Adipose tissue (tissue), 3 donors: ENCODE measurements at regions not wholly inside any gene's neighbourhood (a gene's known extent, or its start where the extent isn't known, plus 50 kb on each side); places are given as distances from the start of the nearest gene placed in this dataset.
"Not testable (repeated sequence)": the region's sequence is repeated elsewhere in the genome, so short reads cannot be mapped to it uniquely, and the experiment has no call there.

Experiments
- H3K27ac ChIP-seq: one replicate; pipeline ENCODE4 v1.5.1; 2013; ENCODE audit warnings: low read depth, low read length
- WGBS, 3 donors: extraction: QIAGEN DNeasy Blood & Tissue Kit; methylation state at CpG; one replicate each; pipeline ENCODE4 v1.1.7; 2013; 5-methylcytosine and 5-hydroxymethylcytosine counted together
- donor health status: healthy with polysubstance abuse.
- donor health status: Bipolar disorder and iron deficiency.
- donor health status: healthy.

GRCh38 chr6:163756079-163756478 lies 341.6 kb downstream of the QKI start:
- H3K27ac ChIP-seq, result no peak overlapping the region
- 64 to 84% (median 78%) methylated on average over 4 of the region's 4 CpGs for WGBS, 3 donors

GRCh38 chr6:163754866-163755265 lies 340.3 kb downstream of the QKI start:
- WGBS, 3 donors, result 58 to 75% (median 67%) methylated on average over 5 of the region's 5 CpGs
- H3K27ac ChIP-seq, result no peak overlapping the region

DNA sequence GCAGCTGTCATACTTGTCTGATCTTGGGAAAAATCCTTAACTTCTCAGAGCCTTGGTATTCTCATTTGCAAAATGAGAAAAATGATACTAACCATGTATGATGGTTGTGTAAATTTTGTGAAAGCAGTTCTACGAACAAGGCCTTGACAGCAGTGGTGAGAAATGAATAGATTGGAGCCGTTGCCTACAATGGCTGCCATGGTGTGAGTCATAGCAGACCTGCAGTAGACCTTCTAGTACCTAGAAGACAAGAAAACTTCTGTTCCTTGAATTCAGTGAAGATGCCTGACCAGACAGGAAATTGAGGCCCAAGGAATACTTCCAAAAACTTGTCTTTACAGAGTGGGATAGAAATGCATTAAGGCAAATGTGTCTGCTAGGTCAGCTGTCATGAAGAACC lies 338.9 kb downstream of the QKI start:
- no peak overlapping the region for H3K27ac ChIP-seq
- 80 to 91% (median 84%) methylated on average over 2 of the region's 2 CpGs for WGBS, 3 donors

DNA sequence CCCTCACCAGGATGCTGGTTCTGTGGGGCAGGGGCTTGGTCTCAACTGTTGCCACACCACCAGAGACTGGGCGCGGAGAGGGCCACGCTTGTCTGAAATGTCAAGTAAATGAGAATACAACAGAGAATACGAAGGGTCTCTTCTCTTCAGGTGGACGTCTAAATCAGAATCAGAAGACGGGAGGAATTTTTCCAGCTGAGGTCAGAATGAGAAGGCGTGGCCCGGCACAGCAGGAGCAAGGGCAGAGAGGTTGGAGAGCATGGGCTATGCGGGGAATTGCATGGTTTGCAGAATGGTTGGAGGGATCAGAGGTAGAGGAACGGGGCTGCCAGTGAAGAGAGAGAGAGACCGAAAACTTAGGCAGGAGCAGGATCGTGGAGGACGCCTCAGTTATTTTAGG lies 337.9 kb downstream of the QKI start:
- WGBS, 3 donors, result 84 to 97% (median 95%) methylated on average over 13 of the region's 13 CpGs
- no peak overlapping the region for H3K27ac ChIP-seq

DNA sequence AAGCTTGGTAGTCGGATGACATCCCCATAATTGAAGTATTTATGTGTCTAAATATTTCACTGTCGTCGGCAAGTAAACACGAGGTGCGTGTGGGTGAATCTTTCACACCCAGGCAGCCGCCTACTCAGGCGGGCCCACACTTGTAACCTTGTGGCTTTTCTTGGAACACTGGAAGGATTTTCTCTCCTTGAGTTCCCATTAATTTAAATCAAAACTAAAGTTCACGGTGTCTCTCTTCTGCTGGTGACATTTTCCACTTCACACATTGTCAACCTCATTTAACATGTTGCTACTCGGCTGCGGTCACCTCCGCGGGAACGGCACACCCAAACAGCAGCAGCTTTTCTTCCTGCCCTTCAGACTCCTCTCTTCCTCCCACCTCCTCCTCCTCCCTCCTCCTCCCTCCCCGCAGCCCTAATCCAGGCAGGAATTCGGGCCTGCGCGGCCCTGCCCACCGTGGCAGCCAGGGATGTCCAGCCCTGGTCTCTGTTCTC lies 336.6 kb downstream of the QKI start:
- H3K27ac ChIP-seq, result no peak overlapping the region
- 42 to 51% (median 50%) methylated on average over 18 of the region's 18 CpGs for WGBS, 3 donors

DNA sequence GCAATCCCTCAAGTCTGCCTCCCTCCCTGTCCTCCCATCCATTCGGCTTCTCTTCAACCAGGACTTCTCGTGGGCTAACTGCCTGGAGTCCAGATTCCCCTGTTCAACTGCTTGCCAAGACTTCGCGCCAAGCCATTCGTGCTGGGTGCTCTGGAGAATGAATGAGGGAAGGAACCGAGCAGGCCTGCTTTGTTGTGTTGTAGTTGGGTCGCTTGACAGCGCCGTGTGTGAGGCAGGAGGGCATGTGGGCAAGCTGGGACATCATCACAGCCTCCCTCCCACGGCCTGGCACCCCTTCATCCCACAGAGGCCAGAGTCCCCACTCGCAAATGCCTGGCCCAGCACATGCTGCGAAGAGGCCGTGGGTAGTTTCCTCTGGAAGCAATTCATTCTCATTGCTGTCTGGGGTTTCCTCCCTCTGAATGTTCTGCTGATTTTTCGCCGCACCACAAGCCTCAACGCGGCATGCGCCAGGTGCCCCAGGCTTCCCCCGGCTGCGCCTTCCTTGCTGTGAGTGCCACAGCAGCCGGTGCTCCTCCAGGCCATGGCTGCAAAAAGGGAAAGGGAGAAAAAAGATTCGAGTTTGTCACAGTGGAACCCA lies 336.0 kb downstream of the QKI start:
- WGBS, 3 donors, result 57 to 71% (median 61%) methylated on average over 22 of the region's 22 CpGs
- no peak overlapping the region for H3K27ac ChIP-seq

DNA sequence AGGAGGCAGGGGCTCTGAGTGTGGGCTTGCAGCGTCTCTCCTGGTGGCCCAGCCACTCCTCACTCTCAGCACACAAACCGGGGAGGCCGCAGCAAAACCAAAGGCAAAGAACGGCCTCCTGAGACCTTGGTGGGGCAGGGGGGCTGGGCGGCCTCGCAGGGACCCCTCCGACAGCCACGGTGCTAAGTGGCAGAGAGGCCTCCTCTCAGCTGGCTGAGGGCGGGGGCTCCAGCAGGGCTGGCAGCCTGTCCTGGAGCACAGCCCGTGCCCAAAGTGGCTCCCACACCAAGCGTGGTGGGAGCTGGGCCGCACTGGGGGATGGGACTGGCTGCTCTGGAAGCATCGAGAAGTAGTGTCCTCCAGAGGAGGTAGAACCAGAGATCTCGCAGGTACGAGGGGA lies 334.4 kb downstream of the QKI start:
- 72 to 94% (median 94%) methylated on average over 15 of the region's 15 CpGs for WGBS, 3 donors
- H3K27ac ChIP-seq, result no peak overlapping the region

GRCh38 chr6:163748036-163748435 lies 333.5 kb downstream of the QKI start:
- WGBS, 3 donors, result 84 to 93% (median 93%) methylated on average over 9 of the region's 9 CpGs
- H3K27ac ChIP-seq, result no peak overlapping the region

DNA sequence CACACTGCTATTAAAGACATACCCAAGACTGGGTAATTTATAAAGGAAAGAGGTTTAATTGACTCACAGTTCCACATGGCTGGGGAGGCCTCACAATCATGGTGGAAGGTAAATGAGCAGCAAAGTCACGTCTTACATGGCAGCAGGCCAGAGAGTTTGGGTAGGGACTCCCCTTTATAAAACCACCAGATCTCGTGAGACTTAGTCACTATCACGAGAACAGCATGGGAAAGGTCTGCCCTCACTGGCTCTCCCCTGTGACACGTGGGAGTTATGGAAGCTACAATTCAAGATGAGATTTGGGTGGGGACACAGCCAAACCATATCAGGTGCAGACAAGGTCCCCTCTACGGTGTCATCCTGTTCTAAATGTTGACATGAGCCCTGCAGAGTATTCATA lies 332.5 kb downstream of the QKI start:
- WGBS, 3 donors, result 76 to 81% (median 78%) methylated on average over 5 of the region's 5 CpGs
- not testable (repeated sequence) for H3K27ac ChIP-seq

DNA sequence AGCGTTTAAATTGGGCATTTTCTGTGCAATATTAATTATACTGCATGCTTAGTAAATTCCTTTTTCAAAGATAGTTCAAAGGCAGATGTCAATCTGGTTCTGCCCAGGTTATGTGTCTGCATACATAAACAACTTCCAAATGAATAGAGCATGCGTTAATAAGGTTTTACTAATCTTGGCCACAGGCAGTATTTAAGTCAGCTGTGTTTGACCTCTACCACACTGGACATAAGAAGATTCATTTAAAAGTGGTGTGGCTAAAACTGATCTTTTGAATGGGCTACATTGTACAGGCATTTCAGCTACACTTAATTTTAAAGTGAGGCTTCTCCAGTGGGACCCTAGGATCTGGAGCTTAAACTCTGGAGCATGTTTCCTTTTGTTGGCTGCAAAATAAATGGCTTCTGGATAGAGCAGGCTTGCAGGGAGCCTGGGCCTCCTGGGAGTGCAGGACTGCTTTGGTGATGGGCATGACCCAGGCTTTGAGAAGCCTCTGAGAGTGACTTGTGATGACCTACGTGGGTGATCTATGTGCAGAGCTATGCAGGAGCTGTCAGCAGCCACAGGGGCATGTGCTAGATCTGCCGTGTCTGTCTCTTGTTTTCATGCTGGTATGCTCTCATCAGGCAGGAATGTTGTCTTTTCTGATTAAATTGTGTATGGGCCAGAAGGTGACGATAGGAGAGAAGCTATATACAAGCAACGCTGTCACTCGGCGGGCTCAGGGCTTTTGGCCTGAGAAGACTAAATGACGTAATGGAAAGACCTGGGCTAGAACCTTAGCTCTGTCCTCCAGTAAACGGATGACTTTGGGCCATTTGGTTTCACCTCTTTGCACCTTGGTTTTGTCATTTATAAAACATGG lies 331.2 kb downstream of the QKI start:
- 35 to 75% (median 66%) methylated on average over 10 of the region's 10 CpGs for WGBS, 3 donors
- no peak overlapping the region for H3K27ac ChIP-seq

DNA sequence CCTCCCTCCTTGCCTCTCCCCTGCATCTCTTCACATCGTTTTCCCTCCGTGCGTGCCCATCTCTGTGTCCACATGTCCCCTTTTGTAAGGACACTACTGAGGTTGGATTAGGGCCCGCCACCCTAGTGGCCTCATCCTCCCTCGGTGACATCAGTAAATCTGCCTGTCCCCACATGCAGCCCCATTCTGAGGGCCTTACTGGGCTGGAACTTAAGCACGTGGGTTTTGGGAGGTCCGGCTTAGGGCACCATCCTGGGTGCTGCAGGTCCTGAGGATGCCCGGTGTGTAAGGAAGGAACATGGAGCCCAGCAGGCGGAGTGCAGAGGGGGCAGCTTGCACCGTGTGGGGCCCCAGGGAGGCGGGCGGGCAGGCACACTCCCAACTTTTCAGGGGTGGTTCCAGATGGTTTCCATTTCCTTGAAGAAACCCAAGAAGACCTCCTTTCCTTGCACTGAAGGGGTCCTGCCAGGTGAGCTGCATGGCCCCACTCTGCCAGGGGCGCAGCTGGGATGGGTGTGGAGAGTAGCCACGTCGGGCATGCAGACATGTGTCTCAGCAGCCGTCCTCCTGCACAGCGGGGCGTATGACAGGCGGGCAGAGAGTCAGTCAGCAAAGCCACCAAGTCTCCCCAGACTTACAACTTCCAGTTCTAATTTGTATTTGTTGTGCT lies 329.9 kb downstream of the QKI start:
- 91 to 95% (median 94%) methylated on average over 19 of the region's 19 CpGs for WGBS, 3 donors

DNA sequence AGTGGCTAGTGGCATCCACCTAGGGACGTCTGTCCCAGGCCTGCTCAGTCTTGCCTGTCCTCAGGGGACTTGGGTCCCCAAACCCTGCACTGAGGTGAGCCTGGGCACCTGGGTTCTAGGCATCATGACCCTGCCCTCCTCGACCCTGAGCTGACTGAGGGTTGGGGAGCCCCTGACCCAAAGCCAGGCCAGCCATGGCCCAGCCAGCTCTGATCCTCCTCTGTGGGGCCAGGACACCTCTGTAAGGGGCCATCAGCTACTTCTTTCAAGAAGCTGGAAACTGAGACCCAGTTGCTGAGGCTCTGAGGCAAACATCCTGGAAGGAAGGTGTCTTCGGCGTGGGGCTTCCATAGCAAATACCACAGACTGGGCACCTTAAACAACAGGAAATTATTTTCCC lies 329.3 kb downstream of the QKI start:
- 76 to 89% (median 83%) methylated on average over 4 of the region's 4 CpGs for WGBS, 3 donors
- H3K27ac ChIP-seq, result no peak overlapping the region

More for the DNA sequence above, 329.9 kb downstream of the QKI start:
- H3K27ac ChIP-seq, result no peak overlapping the region

DNA sequence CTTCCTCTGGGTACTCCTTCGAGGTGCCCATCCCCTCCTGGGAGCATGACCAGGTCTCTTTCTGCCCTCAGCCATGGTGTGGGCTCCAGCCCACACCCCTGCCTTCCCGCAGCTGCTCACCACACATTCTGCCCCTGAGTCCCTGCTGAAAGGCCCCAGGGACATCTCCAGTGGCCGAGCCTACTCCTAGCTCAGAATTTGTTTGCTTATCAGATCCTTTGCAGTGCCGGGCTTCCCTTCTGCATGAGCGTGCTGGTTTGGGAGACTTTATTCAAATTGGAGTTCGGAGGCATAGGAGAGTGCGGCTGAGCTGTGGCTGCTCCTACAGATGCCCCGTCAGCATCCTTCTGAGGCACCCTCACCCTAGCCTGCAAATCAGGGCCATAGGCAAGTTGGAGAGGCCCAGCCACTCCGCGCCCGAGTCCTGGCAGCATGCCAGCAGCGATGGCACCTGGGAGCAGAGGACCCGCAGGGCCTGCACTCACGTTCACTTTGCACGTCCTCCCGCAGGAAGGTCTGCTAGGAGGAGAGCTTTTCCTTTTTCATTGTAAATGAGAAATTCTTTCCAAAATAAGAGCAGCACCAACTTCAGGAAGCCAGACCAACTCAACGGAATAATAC lies 327.3 kb downstream of the QKI start:
- no peak overlapping the region for H3K27ac ChIP-seq
- 62 to 83% (median 81%) methylated on average over 17 of the region's 17 CpGs for WGBS, 3 donors

DNA sequence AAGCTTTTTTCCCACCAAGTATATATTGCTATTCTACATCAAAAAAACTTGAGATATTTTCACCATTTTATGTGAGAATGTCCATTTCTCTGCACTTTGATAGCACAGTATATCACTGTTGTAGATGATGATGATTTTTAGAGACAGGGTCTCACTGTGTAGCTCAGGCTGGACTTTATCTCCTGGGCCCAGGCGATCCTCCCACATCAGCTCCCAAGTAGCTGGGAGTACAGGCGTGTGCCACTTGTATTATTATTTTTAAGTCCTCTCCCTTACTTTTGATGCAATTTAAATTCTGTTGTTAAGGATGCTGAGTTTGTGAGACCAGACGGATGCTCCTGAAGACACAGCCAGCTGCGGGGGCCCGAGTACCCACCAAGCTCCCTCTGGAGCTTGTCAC lies 326.8 kb downstream of the QKI start:
- 80 to 95% (median 93%) methylated on average over 5 of the region's 5 CpGs for WGBS, 3 donors
- no peak overlapping the region for H3K27ac ChIP-seq

DNA sequence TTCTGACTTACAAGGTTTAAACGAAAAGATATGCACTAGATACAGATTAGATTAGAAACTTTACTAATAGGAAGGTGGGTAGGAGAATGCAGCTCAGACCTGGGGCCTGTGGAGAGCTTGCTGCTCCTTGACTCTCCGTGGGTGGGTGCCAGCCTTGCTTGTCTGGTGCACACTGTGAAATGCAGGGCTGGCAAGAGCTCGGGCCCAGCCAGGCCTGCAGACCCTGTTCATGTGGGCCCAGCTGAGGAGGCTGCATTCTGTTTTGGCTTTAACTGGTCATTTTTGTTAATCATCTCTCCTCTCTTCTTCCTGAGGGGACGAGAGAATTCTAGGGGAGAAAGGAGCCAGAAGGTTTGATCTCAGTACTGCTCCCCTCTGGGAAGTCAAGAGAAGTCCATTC lies 325.4 kb downstream of the QKI start:
- H3K27ac ChIP-seq, result no peak overlapping the region
- 66 to 85% (median 74%) methylated on average over 3 to 4 of the region's 4 CpGs for WGBS, 3 donors

DNA sequence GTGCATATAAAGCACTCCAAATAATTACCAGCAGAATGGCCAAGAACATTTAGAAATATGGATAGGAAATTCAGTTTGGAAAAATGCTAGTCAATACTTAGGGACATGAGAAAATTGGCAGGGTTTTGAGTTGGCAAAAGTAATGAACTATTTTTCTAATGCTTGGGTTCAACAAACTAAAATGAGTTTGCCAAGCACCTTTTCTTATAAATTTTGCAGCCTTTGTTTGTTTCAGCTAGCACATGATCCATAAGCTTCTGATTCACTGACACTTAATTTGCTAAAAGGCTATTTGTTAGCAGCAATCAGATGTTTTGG lies 324.8 kb downstream of the QKI start:
- H3K27ac ChIP-seq, result no peak overlapping the region

GRCh38 chr6:163738725-163739407 lies 324.3 kb downstream of the QKI start:
- 67 to 81% (median 77%) methylated on average over 3 of the region's 3 CpGs for WGBS, 3 donors
- no peak overlapping the region for H3K27ac ChIP-seq

DNA sequence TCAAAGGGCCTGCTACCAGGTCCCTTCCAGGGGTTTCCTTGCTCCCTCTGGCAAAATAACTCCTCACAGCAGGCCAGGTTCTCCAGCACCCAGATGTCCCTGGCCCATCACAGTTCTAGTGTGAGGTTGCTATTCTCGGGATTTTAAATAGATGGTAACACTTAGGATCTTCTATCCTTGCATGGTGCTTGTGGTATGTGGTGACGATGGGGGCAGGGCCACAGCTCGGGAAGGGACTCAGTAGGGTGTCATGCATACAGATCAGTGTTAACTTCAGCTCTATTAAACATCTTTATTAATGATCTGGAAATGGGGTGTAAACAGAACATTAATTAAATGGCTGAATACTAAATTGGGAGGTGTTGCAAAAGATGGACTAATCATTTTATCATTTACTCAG lies 323.8 kb downstream of the QKI start:
- no peak overlapping the region for H3K27ac ChIP-seq
- 68 to 91% (median 91%) methylated on average over 3 of the region's 3 CpGs for WGBS, 3 donors

- WGBS, 3 donors, result 90 to 95% (median 92%) methylated on average over 5 of the region's 5 CpGs
- no peak overlapping the region for H3K27ac ChIP-seq
Observed at GRCh38 chr6:163735076-163735475, 320.6 kb downstream of the QKI start.
